ENCODE measurements at regions not wholly inside any gene's neighbourhood (a gene's known extent, or its start where the extent isn't known, plus 50 kb on each side); places are given as distances from the start of the nearest gene placed in this dataset.

- H3K27ac ChIP-seq: no peak overlapping the region
- H3K4me3 ChIP-seq: no peak overlapping the region
- TF ChIP-seq ZFP36 (IDR thresholded peaks at IDR 0.05; ENCODE audit: borderline replicate concordance, partially characterized antibody) (no peak), POLR2AphosphoS2 (conservative IDR thresholded peaks at IDR 0.05; ENCODE audit: low read length) (no peak), ATOH8 (CRISPR knock-in tag; IDR thresholded peaks at IDR 0.05; ENCODE audit: low read depth) (no peak), MAX (IDR thresholded peaks at IDR 0.05) (no peak), HES2 (IDR thresholded peaks at IDR 0.05) (no peak)
- peaks cover 10% of the 10 kb centered on the region; the same call in 1 of the 3 replicates for H3K9me3 ChIP-seq
- no peak for DNase-seq (ENCODE audit: low read depth in 1 of 2, low spot score in 1 of 2)
- ChIA-PET CTCF (interaction anchor here (0.6 kb wide), 1 partner anchor 43 kb away, joined by 4 read pairs; no protein-coding TSS in a partner anchor), POLR2A (no interaction called here)
- no peak for FAIRE-seq
- no peaks in the 10 kb centered on the region for H3K4me1 ChIP-seq
- ATAC-seq: no peak
- no peak overlapping the region for H3K4me2 ChIP-seq
Measured at GRCh38 chr12:116646901-116647300, 87.7 kb downstream of the MAP1LC3B2 start.

- WGBS (ENCODE audit: missing lambda C conversion rate): 74% methylated on average over 3 of the region's 3 CpGs
- Histone ChIP-seq H3K4me1 (no peaks in the 10 kb centered on the region), H3K27ac (no peak overlapping the region), H3K9me3 (0 out of 3 replicates have a peak, but pooled peaks cover 6% of the 10 kb centered on the region), H3K4me2 (no peak overlapping the region), H3K4me3 (no peak overlapping the region)
- TF ChIP-seq ZSCAN20 (CRISPR knock-in tag; IDR thresholded peaks at IDR 0.05) (no peak), FOSB (CRISPR knock-in tag; IDR thresholded peaks at IDR 0.05) (no peak), RCOR1 (IDR thresholded peaks at IDR 0.05; ENCODE audit: low read depth, low read length) (no peak), HMGXB4 (CRISPR knock-in tag; IDR thresholded peaks at IDR 0.05; ENCODE audit: borderline replicate concordance) (no peak), GATA3 (IDR thresholded peaks at IDR 0.05; ENCODE audit: borderline replicate concordance) (no peak), PBX3 (IDR thresholded peaks at IDR 0.05) (no peak), CHD4 (IDR thresholded peaks at IDR 0.05; ENCODE audit: borderline replicate concordance) (no peak), EP300 (IDR thresholded peaks at IDR 0.05) (no peak), SREBF2 (IDR thresholded peaks at IDR 0.05) (no peak), HES2 (IDR thresholded peaks at IDR 0.05) (no peak), FOSL2 (IDR thresholded peaks at IDR 0.05) (no peak), FOSL2 (CRISPR knock-in tag; IDR thresholded peaks at IDR 0.05) (no peak), HDAC2 (IDR thresholded peaks at IDR 0.05) (no peak), BHLHE40 (IDR thresholded peaks at IDR 0.05; ENCODE audit: low read depth, low read length) (no peak), NR3C1 (IDR thresholded peaks at IDR 0.05) (no peak), MAZ (IDR thresholded peaks at IDR 0.05; ENCODE audit: borderline replicate concordance, low read depth, low read length) (no peak), FOXS1 (CRISPR knock-in tag; IDR thresholded peaks at IDR 0.05) (no peak), SMC3 (IDR thresholded peaks at IDR 0.05) (no peak)
- ChIA-PET CTCF (interaction anchor here (1.1 to 3.3 kb wide), 2 partner anchors 11 kb away, joined by 4 to 8 read pairs; no protein-coding TSS in a partner anchor), POLR2A (no interaction called here)
- no peak for ATAC-seq
- no peak for DNase-seq (ENCODE audit: low read depth in 1 of 2, low spot score in 1 of 2)
- FAIRE-seq: no peak
Measured at GRCh38 chr12:116644806-116645205, 85.6 kb downstream of the MAP1LC3B2 start.
